Caco-2 (cell line): ENCODE measurements at regions not wholly inside any gene's neighbourhood (a gene's known extent, or its start where the extent isn't known, plus 50 kb on each side); places are given as distances from the start of the nearest gene placed in this dataset.

Experiments used
- BruUV-seq: library from RNA; stranded (reverse); fragments of 400-500 nt; replicated peaks from 2 replicates; lab custom pipeline; 2021; lab: Mats Ljungman, UMichigan
- CTCF ChIA-PET: fragments of 300-600 bp; sonication (Branson Sonifier 250); formaldehyde crosslinking; loops from one replicate; lab custom pipeline; 2022; ENCODE audit warnings: antibody characterized with exemption; lab: Charles Lee
- POLR2A ChIA-PET: fragments of 300-600 bp; sonication (Branson Sonifier 250); formaldehyde crosslinking; loops from one replicate; lab custom pipeline; 2022; ENCODE audit warnings: antibody characterized with exemption; lab: Charles Lee
- DNase-seq, 2 experiments: peaks; one replicate each; pipeline versions ENCODE4 v3.0.0 to v3.0.0-alpha.2; 2020 to 2022
- H3K27me3 ChIP-seq: replicated peaks from 2 replicates; pipeline ENCODE4 v1.6.0; 2011; ENCODE audit warnings: low read length; ENCODE audit not compliant: control insufficient read depth, insufficient read depth
- H3K36me3 ChIP-seq: 2 replicates; pipeline ENCODE4 v1.5.1; 2011; ENCODE audit warnings: low read length; ENCODE audit not compliant: control insufficient read depth, insufficient read depth
- H3K4me1 ChIP-seq: fragments of 250-450 bp; sonication (Bioruptor Pico); 2 replicates; pipeline ENCODE4 v1.5.1; 2020; ENCODE audit warnings: mild to moderate bottlenecking
- H3K4me3 ChIP-seq: 2 replicates; pipeline ENCODE4 v1.5.1; 2011; ENCODE audit warnings: low read depth, mild to moderate bottlenecking, control low read depth, low read length
- H3K9me3 ChIP-seq: fragments of 250-450 bp; sonication (Bioruptor Pico); 2 replicates; pipeline ENCODE4 v1.5.1; 2020; ENCODE audit warnings: mild to moderate bottlenecking, moderate library complexity
- H3K27ac Mint-ChIP-seq: one replicate; pipeline ENCODE4 v1.8.0; 2022; ENCODE audit warnings: mixed read lengths; ENCODE audit not compliant: unreplicated experiment
- H3K27me3 Mint-ChIP-seq: one replicate; pipeline ENCODE4 v1.8.0; 2022; ENCODE audit warnings: mixed read lengths; ENCODE audit not compliant: insufficient read depth, unreplicated experiment
- H3K36me3 Mint-ChIP-seq: one replicate; pipeline ENCODE4 v1.8.0; 2022; ENCODE audit warnings: mild to moderate bottlenecking, mixed read lengths; ENCODE audit not compliant: insufficient read depth, unreplicated experiment
- H3K4me1 Mint-ChIP-seq: one replicate; pipeline ENCODE4 v1.8.0; 2022; ENCODE audit warnings: low read depth, mixed read lengths; ENCODE audit not compliant: unreplicated experiment
- H3K4me3 Mint-ChIP-seq: one replicate; pipeline ENCODE4 v1.8.0; 2022; ENCODE audit warnings: mild to moderate bottlenecking, moderate library complexity, mixed read lengths; ENCODE audit not compliant: unreplicated experiment
- H3K9me3 Mint-ChIP-seq: one replicate; pipeline ENCODE4 v1.8.0; 2022; ENCODE audit warnings: mixed read lengths; ENCODE audit not compliant: unreplicated experiment
- CTCF ChIP-seq, 2 experiments: fragments of 200-600 bp in 1 of 2; IDR thresholded peaks; 1 replicate in 1 of 2; 2 replicates in 1 of 2; pipeline versions ENCODE4 v1.5.1 to v1.8.0; 2011 to 2022; ENCODE audit warnings: antibody characterized with exemption in 1 of 2, control low read depth in 1 of 2, inconsistent platforms in 1 of 2, low read depth in 1 of 2, low read length in 1 of 2, mild to moderate bottlenecking in 1 of 2, moderate library complexity in 1 of 2; ENCODE audit not compliant: insufficient read depth in 1 of 2, severe bottlenecking in 1 of 2, unreplicated experiment in 1 of 2
- intact Hi-C: fragments of 100-400 bp; cut with micrococcal nuclease; formaldehyde crosslinking; loops from one replicate; pipeline ENCODE4 v1.10.0; 2022; ENCODE audit not compliant: unreplicated experiment

- H3K9me3 Mint-ChIP-seq, result no peaks in the 10 kb centered on the region
- Histone ChIP-seq H3K9me3 (no peaks in the 10 kb centered on the region), H3K4me1 (no peaks in the 10 kb centered on the region), H3K27me3 (no peaks in the 10 kb centered on the region), H3K36me3 (no peaks in the 10 kb centered on the region), H3K4me3 (no peak overlapping the region)
- no peak for DNase-seq
- H3K27ac Mint-ChIP-seq, result no peak overlapping the region
- H3K4me3 Mint-ChIP-seq, result no peak overlapping the region
- H3K4me1 Mint-ChIP-seq, result no peaks in the 10 kb centered on the region
- CTCF ChIA-PET, result no interaction called here
- POLR2A ChIA-PET, result no interaction called here
- no peaks in the 10 kb centered on the region for H3K27me3 Mint-ChIP-seq
- TF ChIP-seq CTCF (IDR thresholded peaks at IDR 0.05; ENCODE audit: insufficient read depth in 1 of 2, low read depth in 1 of 2, low read length in 1 of 2, severe bottlenecking in 1 of 2, unreplicated experiment in 1 of 2), result no peak
- BruUV-seq, result no TSS peak
- no peaks in the 10 kb centered on the region for H3K36me3 Mint-ChIP-seq
- intact Hi-C loops, result no loop called here
Observed at GRCh38 chr11:82085493-82085892, 648.2 kb downstream of the FAM181B start.

DNA sequence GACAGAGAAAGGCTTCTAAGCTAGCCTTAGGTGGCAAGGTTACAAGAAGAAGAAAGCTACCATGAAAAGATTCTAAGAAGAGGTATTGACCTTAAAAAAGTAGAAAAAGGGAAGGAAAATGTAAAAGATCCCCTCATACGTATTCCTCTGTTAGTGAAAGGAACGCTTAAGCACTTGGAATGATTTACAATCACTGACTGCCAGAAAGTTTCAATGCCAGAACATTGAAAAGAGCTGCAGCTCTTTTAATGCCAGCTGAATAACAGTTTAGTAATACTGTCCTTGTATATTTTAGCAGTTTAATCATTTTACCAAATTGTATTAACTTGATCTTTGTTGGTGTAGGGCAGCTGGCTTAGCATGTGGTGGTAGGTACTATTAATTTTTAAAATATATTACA is 650.7 kb downstream of the FAM181B start:
- no peaks in the 10 kb centered on the region for H3K9me3 ChIP-seq
- no peaks in the 10 kb centered on the region for H3K4me1 ChIP-seq
- no peaks in the 10 kb centered on the region for H3K36me3 ChIP-seq
- intact Hi-C loops, result no loop called here
- no peaks in the 10 kb centered on the region for H3K27me3 Mint-ChIP-seq
- no peaks in the 10 kb centered on the region for H3K27me3 ChIP-seq
- H3K4me1 Mint-ChIP-seq, result no peaks in the 10 kb centered on the region
- H3K4me3 Mint-ChIP-seq, result no peak overlapping the region
- no peaks in the 10 kb centered on the region for H3K36me3 Mint-ChIP-seq
- no peak for DNase-seq
- H3K27ac Mint-ChIP-seq, result no peak overlapping the region
- no TSS peak for BruUV-seq
- CTCF ChIA-PET, result no interaction called here
- no peak overlapping the region for H3K4me3 ChIP-seq
- no peaks in the 10 kb centered on the region for H3K9me3 Mint-ChIP-seq
- POLR2A ChIA-PET, result no interaction called here
- no peak for TF ChIP-seq CTCF (IDR thresholded peaks at IDR 0.05; ENCODE audit: insufficient read depth in 1 of 2, low read depth in 1 of 2, low read length in 1 of 2, severe bottlenecking in 1 of 2, unreplicated experiment in 1 of 2)

DNA sequence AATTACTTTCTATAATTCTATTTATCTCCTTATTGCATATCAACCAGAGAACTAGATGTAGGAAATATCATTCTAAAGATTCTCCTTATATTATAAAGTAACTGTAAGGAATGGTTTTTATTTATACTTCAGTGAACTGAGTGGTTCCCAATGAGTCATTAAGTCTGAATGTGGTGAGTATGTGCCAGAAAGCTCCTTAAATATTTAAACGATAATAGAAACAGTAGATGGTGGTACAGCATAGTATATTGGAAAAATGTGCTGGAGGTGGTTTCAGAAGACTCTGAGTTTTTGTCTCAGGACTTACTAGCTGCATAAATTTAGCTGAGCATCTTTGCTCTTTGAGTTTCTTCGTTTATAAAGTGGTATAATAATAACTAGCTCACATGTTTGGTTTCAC is 653.5 kb downstream of the FAM181B start:
- Histone ChIP-seq H3K36me3 (no peaks in the 10 kb centered on the region), H3K27me3 (no peaks in the 10 kb centered on the region), H3K9me3 (no peaks in the 10 kb centered on the region), H3K4me3 (no peak overlapping the region), H3K4me1 (no peaks in the 10 kb centered on the region)
- no peaks in the 10 kb centered on the region for H3K27me3 Mint-ChIP-seq
- no peaks in the 10 kb centered on the region for H3K36me3 Mint-ChIP-seq
- DNase-seq, result no peak
- TF ChIP-seq CTCF (IDR thresholded peaks at IDR 0.05; ENCODE audit: insufficient read depth in 1 of 2, low read depth in 1 of 2, low read length in 1 of 2, severe bottlenecking in 1 of 2, unreplicated experiment in 1 of 2), result no peak
- CTCF ChIA-PET, result no interaction called here
- no TSS peak for BruUV-seq
- no peak overlapping the region for H3K27ac Mint-ChIP-seq
- POLR2A ChIA-PET, result no interaction called here
- H3K9me3 Mint-ChIP-seq, result no peaks in the 10 kb centered on the region
- H3K4me3 Mint-ChIP-seq, result no peak overlapping the region
- no peaks in the 10 kb centered on the region for H3K4me1 Mint-ChIP-seq
- intact Hi-C loops, result no loop called here
